HG03520 (cell line): ENCODE measurements at regions not wholly inside any gene's neighbourhood (a gene's known extent, or its start where the extent isn't known, plus 50 kb on each side); places are given as distances from the start of the nearest gene placed in this dataset.
"Not testable (repeated sequence)": the region's sequence is repeated elsewhere in the genome, so short reads cannot be mapped to it uniquely, and the experiment has no call there.

Experiments
- ATAC-seq: cut with Tn5 transposase; IDR thresholded peaks from one replicate; pipeline ENCODE4 v1.9.1; 2021; ENCODE audit warnings: mild to moderate bottlenecking, moderate library complexity; ENCODE audit not compliant: unreplicated experiment

DNA sequence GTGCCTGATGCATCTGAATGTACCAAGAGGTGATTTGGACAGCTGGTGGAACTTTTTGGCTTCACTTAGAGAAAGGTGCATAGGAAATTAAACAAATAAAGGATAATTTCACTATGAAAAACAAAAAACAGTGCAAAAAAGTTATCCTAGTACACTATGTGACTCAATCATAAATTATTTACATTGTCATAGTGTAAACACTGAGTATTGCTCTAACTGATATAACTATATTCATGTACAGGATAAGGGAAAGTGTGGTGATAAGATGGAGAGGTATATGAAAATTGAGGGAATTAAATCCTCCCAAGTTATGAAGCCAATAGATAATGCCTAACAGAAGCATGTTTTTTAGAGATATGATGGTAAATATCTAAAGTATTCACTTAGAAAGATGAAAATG is 50.2 kb upstream of the CPNE4 start:
- no peak for ATAC-seq

DNA sequence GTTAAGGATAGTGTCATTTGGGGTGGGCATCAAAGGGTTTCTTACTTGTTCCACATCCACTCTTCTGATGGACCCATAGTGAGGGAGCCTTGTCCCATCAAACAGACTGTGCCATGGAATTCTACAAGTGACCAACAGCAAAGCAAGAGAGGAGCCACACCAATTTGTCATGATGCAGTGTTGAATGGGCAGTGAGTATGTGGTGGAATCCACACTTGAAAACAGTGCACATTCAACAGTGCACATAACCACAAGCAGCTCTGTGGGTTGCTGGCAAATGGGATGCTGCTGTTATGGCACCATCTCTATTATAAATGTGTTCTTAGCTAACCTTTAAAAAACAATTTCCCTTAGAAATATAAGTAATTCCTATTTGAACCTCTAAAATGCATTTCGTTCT is 52.5 kb upstream of the CPNE4 start:
- no peak for ATAC-seq

DNA sequence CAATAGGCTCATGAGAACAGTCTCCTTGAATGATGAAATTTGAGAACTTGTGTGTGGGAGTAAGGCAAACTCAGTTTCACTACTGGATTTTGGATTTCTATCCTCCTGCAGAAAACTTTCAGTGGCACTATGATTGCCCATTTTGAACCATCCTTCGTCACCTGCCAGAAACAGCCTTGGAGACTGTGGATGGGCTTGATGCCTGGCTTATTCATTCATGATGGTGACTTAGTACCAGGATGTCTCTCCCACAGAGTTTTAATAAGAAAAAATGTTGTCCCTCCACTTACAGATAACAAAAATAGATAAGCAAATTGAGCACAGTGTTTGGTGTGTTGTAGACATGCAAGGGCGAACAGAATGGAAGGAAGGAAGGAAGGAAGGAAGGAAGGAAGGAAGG is 53.5 kb upstream of the CPNE4 start:
- no peak for ATAC-seq

- no peak for ATAC-seq
These were observed 56.1 kb upstream of the CPNE4 start for GRCh38 chr3:132090921-132091320.

GRCh38 chr3:132116601-132117000 is 81.8 kb upstream of the CPNE4 start:
- ATAC-seq = no peak

DNA sequence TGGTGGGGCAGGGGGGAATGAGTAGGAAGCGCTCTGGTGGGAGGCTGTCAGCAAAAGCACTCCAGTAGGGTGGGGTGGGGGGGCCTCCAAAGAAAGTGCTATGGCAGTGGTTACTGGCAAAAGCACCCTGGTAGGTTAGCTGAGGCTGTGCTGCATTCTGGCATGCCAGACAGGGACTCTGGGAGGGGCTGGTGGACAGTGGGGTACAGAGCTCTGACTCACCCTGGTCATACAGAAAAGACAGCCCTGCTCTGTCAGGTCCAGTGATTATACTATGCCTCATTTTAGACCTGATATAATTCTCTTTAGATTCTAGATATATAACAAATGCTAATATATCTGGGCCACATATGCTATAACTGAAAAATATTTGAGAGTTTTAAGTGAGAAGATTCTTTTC is 82.8 kb upstream of the CPNE4 start:
- no peak for ATAC-seq

DNA sequence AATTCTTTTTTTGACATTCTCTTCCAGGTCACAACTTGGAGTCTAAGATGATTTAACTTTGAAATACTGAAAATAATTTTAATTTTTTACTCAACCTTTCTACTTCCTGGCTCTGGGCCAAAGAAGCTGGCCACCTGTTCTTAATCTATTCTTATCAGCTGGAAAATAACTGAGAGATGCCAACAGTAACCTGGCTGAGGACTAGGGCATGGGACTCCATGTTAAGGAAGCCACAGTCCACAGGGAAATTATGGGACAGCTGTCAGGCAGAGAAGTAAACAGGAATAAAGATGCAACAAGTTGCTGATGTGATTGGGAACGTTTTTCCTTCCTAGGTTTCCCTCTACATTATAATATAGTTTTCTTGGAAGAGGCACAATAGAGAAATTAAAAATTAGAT is 84.7 kb upstream of the CPNE4 start:
- no peak for ATAC-seq

DNA sequence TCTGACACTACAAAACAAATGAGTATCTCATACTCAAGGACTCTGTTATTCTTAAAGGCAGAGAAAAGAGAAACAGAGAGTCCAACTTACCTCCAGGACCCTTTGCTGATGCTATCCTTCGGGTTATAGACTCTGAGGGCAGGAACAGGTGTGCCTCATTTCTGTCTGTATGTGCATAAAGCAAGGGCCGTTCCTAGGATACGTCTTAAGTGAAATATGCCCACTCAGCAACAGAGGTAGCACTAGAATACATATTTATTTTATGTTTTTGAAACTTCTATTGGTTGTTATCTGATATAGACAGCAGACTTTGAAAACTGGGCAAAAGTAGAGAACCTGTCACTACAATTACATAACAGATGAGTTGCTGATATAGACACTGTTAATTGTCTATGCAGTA is 89.3 kb upstream of the CPNE4 start:
- no peak for ATAC-seq

GRCh38 chr3:132124651-132125284 is 90.0 kb upstream of the CPNE4 start:
- no peak for ATAC-seq

DNA sequence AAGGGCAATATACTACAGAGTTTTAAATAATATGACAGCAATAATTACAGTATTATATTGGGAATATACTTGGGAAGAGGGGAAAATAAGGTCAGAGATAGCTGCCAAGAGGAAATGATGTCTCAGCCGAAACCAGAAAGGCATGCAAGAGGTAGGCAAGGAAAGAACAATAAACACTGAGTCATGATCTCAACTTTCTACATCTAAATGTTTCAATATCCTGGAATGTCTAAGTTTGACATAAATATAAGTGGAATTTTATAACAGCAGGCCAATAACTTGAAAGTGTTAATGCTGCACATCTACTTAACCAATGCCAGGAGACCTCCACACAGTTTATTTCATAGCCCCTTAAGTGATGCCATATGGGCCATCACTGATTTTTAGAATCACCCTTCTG is 99.8 kb upstream of the CPNE4 start:
- ATAC-seq = no peak

GRCh38 chr3:132135628-132136333 is 101.0 kb upstream of the CPNE4 start:
- no peak for ATAC-seq

GRCh38 chr3:132136334-132136716 is 101.5 kb upstream of the CPNE4 start:
- ATAC-seq = no peak

- ATAC-seq = not testable (repeated sequence)
These were observed 102.1 kb upstream of the CPNE4 start for GRCh38 chr3:132136902-132137301.

- ATAC-seq = no peak
These were observed 111.0 kb upstream of the CPNE4 start for GRCh38 chr3:132145833-132146232.

GRCh38 chr3:132154619-132155018 is 119.8 kb upstream of the CPNE4 start:
- no peak for ATAC-seq

- ATAC-seq = no peak
These were observed 124.3 kb upstream of the CPNE4 start for GRCh38 chr3:132159145-132159544.

- ATAC-seq = no peak
These were observed 125.4 kb upstream of the CPNE4 start for GRCh38 chr3:132160198-132160597.

- no peak for ATAC-seq
These were observed 126.8 kb upstream of the CPNE4 start for GRCh38 chr3:132161608-132162007.

DNA sequence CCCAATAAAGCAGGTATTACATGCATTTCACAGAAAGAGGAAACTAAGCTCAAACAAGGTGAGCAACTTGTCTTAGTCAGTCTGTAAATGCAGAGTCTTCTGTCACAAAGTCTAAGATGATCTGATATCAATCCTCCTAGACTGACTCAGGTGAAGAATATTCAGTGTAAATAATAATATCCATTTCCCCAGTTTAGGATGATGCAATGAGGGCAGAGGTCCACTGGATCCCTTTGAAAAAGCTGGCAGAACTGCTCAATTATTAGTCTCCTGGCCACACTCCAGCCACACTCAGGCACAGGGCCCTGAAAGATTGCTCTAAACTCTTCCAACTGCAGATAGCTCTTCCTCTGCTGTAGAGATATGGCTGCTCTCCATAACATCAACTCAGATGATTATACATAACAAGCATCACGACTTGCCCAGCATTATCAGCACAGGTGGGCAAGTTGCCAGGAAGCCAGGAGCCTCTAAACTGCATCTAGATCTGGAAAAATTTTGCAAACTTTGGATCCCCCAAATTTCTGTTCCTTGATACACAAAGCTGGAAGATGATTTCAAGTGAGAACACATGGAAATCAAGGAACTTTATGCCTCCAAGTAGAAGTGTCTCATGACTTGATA is 129.8 kb upstream of the CPNE4 start:
- ATAC-seq = no peak

GRCh38 chr3:132167870-132168269 is 133.1 kb upstream of the CPNE4 start:
- no peak for ATAC-seq

DNA sequence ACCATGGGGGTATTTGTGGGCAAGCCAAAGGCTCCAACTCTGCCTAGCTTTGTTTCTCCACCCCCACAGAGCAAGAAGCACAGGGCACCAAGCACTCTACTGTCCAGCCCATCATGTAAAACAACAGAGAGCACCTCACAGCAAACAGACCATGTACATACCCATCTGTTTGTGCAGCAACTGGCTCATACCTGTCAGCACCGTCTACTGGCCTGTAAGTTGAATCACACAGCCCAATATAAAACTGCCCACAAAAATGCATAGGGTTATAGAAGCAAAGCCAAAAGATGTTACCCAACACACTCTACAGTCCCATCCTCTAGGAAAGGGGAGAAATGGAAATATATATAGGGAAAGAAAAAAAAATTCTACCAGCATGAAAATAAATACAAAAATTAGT is 139.7 kb upstream of the CPNE4 start:
- no peak for ATAC-seq

GRCh38 chr3:132180337-132180791 is 136.8 kb upstream of the ACP3 start:
- peak; percentile 68 for ATAC-seq
